ENCODE measurements at regions not wholly inside any gene's neighbourhood (a gene's known extent, or its start where the extent isn't known, plus 50 kb on each side); places are given as distances from the start of the nearest gene placed in this dataset.

DNA sequence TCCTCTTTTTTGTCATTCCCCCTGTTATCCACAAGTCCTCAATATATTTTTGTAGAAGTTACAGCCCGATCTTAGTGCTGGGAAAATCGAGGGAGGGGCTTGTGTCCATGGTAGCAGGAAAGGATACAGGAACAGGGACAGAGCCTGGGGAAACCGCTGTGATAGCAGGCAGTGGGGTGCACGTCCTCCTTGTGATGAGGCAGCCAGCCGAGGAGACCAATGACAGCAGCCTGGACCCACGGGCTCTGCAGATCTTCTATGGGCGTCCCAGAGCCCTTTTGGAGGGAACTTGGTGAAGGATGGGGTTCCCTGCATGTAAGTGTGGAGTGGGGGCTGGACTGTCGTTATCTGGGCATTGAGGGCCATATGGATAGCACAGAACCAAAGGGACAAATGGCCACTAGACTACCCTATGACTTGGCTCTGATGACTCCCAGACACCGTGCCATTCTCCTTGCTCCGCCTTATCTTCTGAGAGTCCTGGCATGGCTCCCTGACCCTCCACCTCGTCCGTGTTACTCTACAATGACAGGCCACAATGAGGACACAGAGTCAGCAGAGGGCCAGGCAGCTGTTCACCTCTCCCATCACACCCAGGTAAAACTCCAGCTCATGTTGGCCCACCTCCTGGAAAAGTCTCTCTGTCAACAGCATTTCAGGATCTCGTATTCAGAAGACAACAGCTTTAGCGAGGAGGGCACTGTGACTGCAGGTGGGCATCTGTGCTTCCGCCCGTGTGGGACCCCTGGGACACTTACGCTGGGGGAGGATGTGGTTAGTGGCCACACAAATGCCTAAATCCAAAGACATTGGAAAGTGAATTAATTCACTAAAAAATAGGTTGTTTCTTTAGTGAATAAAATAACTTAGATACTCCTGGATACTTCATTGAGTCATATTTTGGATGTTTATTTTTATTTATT, 100.1 kb downstream of the VAPA start:
- TF ChIP-seq POLR2A (IDR thresholded peaks at IDR 0.05) (no peak), POLR2AphosphoS5 (IDR thresholded peaks at IDR 0.05; ENCODE audit: insufficient read depth in 1 of 2, low read depth in 1 of 2) (no peak)
- TF ChIP-seq, protein P1, sequence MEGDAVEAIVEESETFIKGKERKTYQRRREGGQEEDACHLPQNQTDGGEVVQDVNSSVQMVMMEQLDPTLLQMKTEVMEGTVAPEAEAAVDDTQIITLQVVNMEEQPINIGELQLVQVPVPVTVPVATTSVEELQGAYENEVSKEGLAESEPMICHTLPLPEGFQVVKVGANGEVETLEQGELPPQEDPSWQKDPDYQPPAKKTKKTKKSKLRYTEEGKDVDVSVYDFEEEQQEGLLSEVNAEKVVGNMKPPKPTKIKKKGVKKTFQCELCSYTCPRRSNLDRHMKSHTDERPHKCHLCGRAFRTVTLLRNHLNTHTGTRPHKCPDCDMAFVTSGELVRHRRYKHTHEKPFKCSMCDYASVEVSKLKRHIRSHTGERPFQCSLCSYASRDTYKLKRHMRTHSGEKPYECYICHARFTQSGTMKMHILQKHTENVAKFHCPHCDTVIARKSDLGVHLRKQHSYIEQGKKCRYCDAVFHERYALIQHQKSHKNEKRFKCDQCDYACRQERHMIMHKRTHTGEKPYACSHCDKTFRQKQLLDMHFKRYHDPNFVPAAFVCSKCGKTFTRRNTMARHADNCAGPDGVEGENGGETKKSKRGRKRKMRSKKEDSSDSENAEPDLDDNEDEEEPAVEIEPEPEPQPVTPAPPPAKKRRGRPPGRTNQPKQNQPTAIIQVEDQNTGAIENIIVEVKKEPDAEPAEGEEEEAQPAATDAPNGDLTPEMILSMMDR (IDR thresholded peaks at IDR 0.05) = no peak
- peak overlapping the region; percentile 74 for H3K27ac ChIP-seq
- no peak overlapping the region for H3K4me3 ChIP-seq
- no peak for DNase-seq (ENCODE audit: extremely low spot score in 2 of 2)
- H3K27me3 ChIP-seq = no peaks in the 10 kb centered on the region
- H3K36me3 ChIP-seq = no peaks in the 10 kb centered on the region
- peaks cover 52% of the 10 kb centered on the region for H3K4me1 ChIP-seq
- intact Hi-C loops (cut with DNase I) = no loop called here
- H3K9me3 ChIP-seq = no peaks in the 10 kb centered on the region

DNA sequence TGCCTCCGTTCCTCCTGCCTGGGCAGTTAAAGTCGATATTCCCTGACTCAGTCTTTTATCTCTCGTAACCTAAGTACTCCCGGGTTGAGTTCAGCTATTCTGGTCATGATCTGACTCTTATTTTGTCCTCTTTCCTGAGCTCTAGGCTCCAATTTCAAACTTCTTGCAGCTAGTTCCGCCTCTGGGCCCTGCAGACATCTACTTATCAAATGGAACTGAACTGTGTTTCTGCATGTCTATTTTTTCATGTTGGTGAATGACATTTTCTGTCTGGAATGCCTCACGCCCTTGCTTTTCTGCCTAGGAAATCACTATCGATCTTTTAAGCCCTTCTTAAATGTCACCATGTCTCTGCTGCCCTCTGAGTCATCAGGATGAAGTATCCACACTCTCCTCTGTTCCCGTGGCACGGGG, 101.5 kb downstream of the VAPA start:
- Histone ChIP-seq H3K36me3 (no peaks in the 10 kb centered on the region), H3K4me3 (no peak overlapping the region), H3K9me3 (no peaks in the 10 kb centered on the region), H3K27ac (peak overlapping the region; percentile 74), H3K27me3 (no peaks in the 10 kb centered on the region), H3K4me1 (peaks cover 40% of the 10 kb centered on the region)
- no peak for DNase-seq (ENCODE audit: extremely low spot score in 2 of 2)
- intact Hi-C loops (cut with DNase I) = no loop called here
- TF ChIP-seq POLR2A (IDR thresholded peaks at IDR 0.05) (no peak), POLR2AphosphoS5 (IDR thresholded peaks at IDR 0.05; ENCODE audit: insufficient read depth in 1 of 2, low read depth in 1 of 2) (no peak)
- TF ChIP-seq, protein P1 (IDR thresholded peaks at IDR 0.05) = no peak

- Histone ChIP-seq H3K27ac (peak overlapping the region; percentile 74), H3K27me3 (no peaks in the 10 kb centered on the region), H3K9me3 (no peaks in the 10 kb centered on the region), H3K36me3 (no peaks in the 10 kb centered on the region), H3K4me3 (no peak overlapping the region), H3K4me1 (peaks cover 34% of the 10 kb centered on the region)
- intact Hi-C loops (cut with DNase I) = no loop called here
- DNase-seq (ENCODE audit: extremely low spot score in 2 of 2) = no peak
- TF ChIP-seq, protein P1 (IDR thresholded peaks at IDR 0.05) = no peak
- TF ChIP-seq POLR2A (IDR thresholded peaks at IDR 0.05) = no peak
- no peak for TF ChIP-seq POLR2AphosphoS5 (IDR thresholded peaks at IDR 0.05; ENCODE audit: insufficient read depth in 1 of 2, low read depth in 1 of 2)
Observed at GRCh38 chr18:10015941-10016819, 102.4 kb downstream of the VAPA start.

- intact Hi-C loops (cut with DNase I) = no loop called here
- H3K27me3 ChIP-seq = no peaks in the 10 kb centered on the region
- no peak for DNase-seq (ENCODE audit: extremely low spot score in 2 of 2)
- H3K4me3 ChIP-seq = no peak overlapping the region
- H3K9me3 ChIP-seq = no peaks in the 10 kb centered on the region
- H3K27ac ChIP-seq = peak overlapping the region; percentile 74
- TF ChIP-seq POLR2A (IDR thresholded peaks at IDR 0.05) (no peak), POLR2AphosphoS5 (IDR thresholded peaks at IDR 0.05; ENCODE audit: insufficient read depth in 1 of 2, low read depth in 1 of 2) (no peak)
- TF ChIP-seq, protein P1 (IDR thresholded peaks at IDR 0.05) = no peak
- H3K36me3 ChIP-seq = no peaks in the 10 kb centered on the region
- peaks cover 26% of the 10 kb centered on the region for H3K4me1 ChIP-seq
Observed at GRCh38 chr18:10017043-10017442, 103.2 kb downstream of the VAPA start.
